ENCODE measurements at regions not wholly inside any gene's neighbourhood (a gene's known extent, or its start where the extent isn't known, plus 50 kb on each side); places are given as distances from the start of the nearest gene placed in this dataset.

DNA sequence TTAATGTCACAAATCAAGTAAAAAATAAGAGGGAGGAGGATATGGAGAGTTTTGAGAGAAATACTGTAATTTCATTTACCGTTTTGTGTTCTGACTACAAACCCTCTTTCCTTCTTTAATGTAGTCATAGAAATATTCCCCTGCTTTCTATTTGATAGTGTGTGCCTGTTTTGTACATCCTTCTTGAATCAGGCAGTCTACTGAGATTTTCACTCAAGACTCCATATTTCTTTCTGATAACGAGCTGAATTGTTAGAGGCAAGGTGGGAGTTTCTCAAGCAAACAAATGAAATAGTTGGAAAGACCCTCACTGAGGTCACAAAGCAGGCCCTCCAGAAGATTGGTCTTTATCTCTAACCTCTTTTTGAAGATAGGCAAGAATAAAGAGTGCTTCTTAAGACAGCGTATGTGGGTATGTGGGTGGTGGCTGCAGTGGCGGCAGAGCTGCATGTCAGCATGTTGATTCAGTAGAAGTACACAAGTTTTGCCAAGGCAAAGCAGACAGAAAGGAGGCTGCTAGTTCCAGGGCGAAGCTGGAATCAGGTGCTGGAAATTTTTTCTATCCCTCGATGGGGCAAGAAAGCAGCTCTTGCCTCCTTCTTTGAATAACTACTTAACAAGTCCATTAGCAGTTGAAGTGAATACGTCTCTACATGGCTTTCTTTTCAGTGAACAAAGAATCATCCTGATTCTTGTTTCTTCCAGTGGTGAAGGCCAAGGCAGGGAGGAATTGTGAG lies 164.2 kb downstream of the FAM76B start:
- TF ChIP-seq, protein P1, sequence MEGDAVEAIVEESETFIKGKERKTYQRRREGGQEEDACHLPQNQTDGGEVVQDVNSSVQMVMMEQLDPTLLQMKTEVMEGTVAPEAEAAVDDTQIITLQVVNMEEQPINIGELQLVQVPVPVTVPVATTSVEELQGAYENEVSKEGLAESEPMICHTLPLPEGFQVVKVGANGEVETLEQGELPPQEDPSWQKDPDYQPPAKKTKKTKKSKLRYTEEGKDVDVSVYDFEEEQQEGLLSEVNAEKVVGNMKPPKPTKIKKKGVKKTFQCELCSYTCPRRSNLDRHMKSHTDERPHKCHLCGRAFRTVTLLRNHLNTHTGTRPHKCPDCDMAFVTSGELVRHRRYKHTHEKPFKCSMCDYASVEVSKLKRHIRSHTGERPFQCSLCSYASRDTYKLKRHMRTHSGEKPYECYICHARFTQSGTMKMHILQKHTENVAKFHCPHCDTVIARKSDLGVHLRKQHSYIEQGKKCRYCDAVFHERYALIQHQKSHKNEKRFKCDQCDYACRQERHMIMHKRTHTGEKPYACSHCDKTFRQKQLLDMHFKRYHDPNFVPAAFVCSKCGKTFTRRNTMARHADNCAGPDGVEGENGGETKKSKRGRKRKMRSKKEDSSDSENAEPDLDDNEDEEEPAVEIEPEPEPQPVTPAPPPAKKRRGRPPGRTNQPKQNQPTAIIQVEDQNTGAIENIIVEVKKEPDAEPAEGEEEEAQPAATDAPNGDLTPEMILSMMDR (IDR thresholded peaks at IDR 0.05; ENCODE audit: control extremely low read depth in 1 of 3, insufficient read depth in 1 of 3, low read depth in 1 of 3, low read length in 3 of 3) = no peak
- TF ChIP-seq PHF8 (conservative IDR thresholded peaks at IDR 0.05; ENCODE audit: low read depth, low read length) (no peak), JUND (IDR thresholded peaks at IDR 0.05; ENCODE audit: low read length) (no peak), NANOG (IDR thresholded peaks at IDR 0.05; ENCODE audit: insufficient read depth, low read depth, low read length, poor library complexity, severe bottlenecking) (no peak), POLR2A (IDR thresholded peaks at IDR 0.05; ENCODE audit: control extremely low read depth in 1 of 2, low read depth in 2 of 2, low read length in 2 of 2) (no peak), CEBPB (IDR thresholded peaks at IDR 0.05; ENCODE audit: low read depth, low read length) (no peak), POLR2AphosphoS5 (IDR thresholded peaks at IDR 0.05; ENCODE audit: low read depth, low read length) (no peak), TAF1 (IDR thresholded peaks at IDR 0.05; ENCODE audit: low read depth, low read length) (no peak), CBX8 (IDR thresholded peaks at IDR 0.05; ENCODE audit: borderline replicate concordance, low read depth, low read length) (no peak), KDM1A (IDR thresholded peaks at IDR 0.05; ENCODE audit: borderline replicate concordance, low read length) (no peak)
